GM12878 (cell line): ENCODE measurements at regions not wholly inside any gene's neighbourhood (a gene's known extent, or its start where the extent isn't known, plus 50 kb on each side); places are given as distances from the start of the nearest gene placed in this dataset.

ENCODE experiments used
- ATAC-seq: fragments of 200-7000 bp; cut with Tn5 transposase; 3 replicates; pipeline ENCODE4 v1.9.1; 2020; ENCODE audit warnings: mild to moderate bottlenecking, moderate library complexity
- BruUV-seq: library from RNA; stranded (reverse); fragments of 400-500 nt; replicated peaks from 2 replicates; lab custom pipeline; 2021; lab: Mats Ljungman, UMichigan
- CTCF ChIA-PET: fragments of 300-600 bp; sonication (Branson Sonifier 250); formaldehyde crosslinking; extraction: SDS; loops from one replicate; lab custom pipeline; 2021; ENCODE audit warnings: inconsistent platforms; lab: Yijun Ruan, JAX
- POLR2A ChIA-PET: fragments of 350-600 bp; formaldehyde crosslinking; extraction: SDS; loops from one replicate; lab custom pipeline; 2021; ENCODE audit warnings: inconsistent platforms; lab: Charles Lee
- RAD21 ChIA-PET: fragments of 300-600 bp; sonication (Branson Sonifier 250); formaldehyde crosslinking; loops from one replicate; lab custom pipeline; 2023; ENCODE audit warnings: antibody characterized with exemption; ENCODE audit not compliant: unreplicated experiment; lab: Charles Lee
- SMC1A ChIA-PET: fragments of 300-600 bp; sonication (Branson Sonifier 250); formaldehyde crosslinking; loops from one replicate; lab custom pipeline; 2023; ENCODE audit not compliant: unreplicated experiment, uncharacterized antibody; lab: Charles Lee
- DNase-seq: peaks from one replicate; pipeline ENCODE4 v3.0.0-alpha.2; 2011; ENCODE audit warnings: low read depth, low spot score
- FAIRE-seq: peaks from 3 replicates; lab custom pipeline; 2011; peaks lifted over from hg19 to GRCh38; lab: Jason Lieb, UNC
- H2AFZ ChIP-seq: 2 replicates; pipeline ENCODE4 v1.6.0; 2011; ENCODE audit warnings: low read depth, low read length, control low read depth; ENCODE audit not compliant: control insufficient read depth
- H3K27ac ChIP-seq: 2 replicates; pipeline ENCODE4 v1.5.1; 2011; ENCODE audit warnings: control low read depth; ENCODE audit not compliant: control insufficient read depth, insufficient read depth
- H3K27me3 ChIP-seq, 2 experiments: replicated peaks in 1 of 2; 2 replicates each; pipeline versions ENCODE4 v1.6.0 to v1.6.1; 2011; ENCODE audit warnings: low read length in 1 of 2; ENCODE audit not compliant: control insufficient read depth in 2 of 2, insufficient read depth in 2 of 2
- H3K36me3 ChIP-seq, 2 experiments: 2 replicates each; pipeline ENCODE4 v1.5.1; 2011; ENCODE audit warnings: low read length in 1 of 2; ENCODE audit not compliant: control insufficient read depth in 2 of 2, insufficient read depth in 2 of 2
- H3K4me1 ChIP-seq: 2 replicates; pipeline ENCODE4 v1.6.1; 2011; ENCODE audit warnings: mild to moderate bottlenecking, low read length, moderate library complexity, mixed read lengths; ENCODE audit not compliant: control insufficient read depth, insufficient read depth
- H3K4me2 ChIP-seq: 2 replicates; pipeline ENCODE4 v1.6.0; 2011; ENCODE audit warnings: control low read depth; ENCODE audit not compliant: control insufficient read depth, insufficient read depth
- H3K4me3 ChIP-seq: fragments of 200-600 bp; sonication (generic); 2 replicates; pipeline ENCODE4 v1.5.1; 2016
- H3K79me2 ChIP-seq: 2 replicates; pipeline ENCODE4 v1.6.0; 2011; ENCODE audit warnings: low read length; ENCODE audit not compliant: control insufficient read depth, insufficient read depth
- H3K9ac ChIP-seq: 2 replicates; pipeline ENCODE4 v1.8.0; 2011; ENCODE audit warnings: low read length, control low read depth, mixed read lengths; ENCODE audit not compliant: control insufficient read depth, insufficient read depth
- H3K9me3 ChIP-seq: replicated peaks from 3 replicates; pipeline ENCODE4 v1.5.1; 2011; ENCODE audit warnings: mild to moderate bottlenecking, low read length; ENCODE audit not compliant: control insufficient read depth, insufficient read depth
- H4K20me1 ChIP-seq: 2 replicates; pipeline ENCODE4 v1.6.0; 2011; ENCODE audit not compliant: control insufficient read depth, insufficient read depth
- BCL11A ChIP-seq: IDR thresholded peaks from 2 replicates; pipeline ENCODE4 v1.6.1; 2011; ENCODE audit warnings: low read depth, low read length
- CBX5 ChIP-seq: sonication (generic); IDR thresholded peaks from 2 replicates; pipeline ENCODE4 v1.6.1; 2016; ENCODE audit warnings: low read depth, moderate library complexity, mild to moderate bottlenecking, inconsistent platforms
- GABPA ChIP-seq: IDR thresholded peaks from 2 replicates; pipeline ENCODE4 v1.6.1; 2014; ENCODE audit warnings: antibody characterized with exemption, low read depth, mild to moderate bottlenecking, inconsistent platforms
- LARP7 ChIP-seq: fragments of 450-650 bp; IDR thresholded peaks from 2 replicates; pipeline ENCODE4 v1.6.1; 2017; ENCODE audit warnings: mild to moderate bottlenecking
- MEF2A ChIP-seq: IDR thresholded peaks from 2 replicates; pipeline ENCODE4 v1.6.1; 2011; ENCODE audit warnings: low read depth, mild to moderate bottlenecking, low read length, moderate library complexity; ENCODE audit not compliant: insufficient read depth
- MTA3 ChIP-seq: IDR thresholded peaks from 2 replicates; pipeline ENCODE4 v1.6.1; 2012; ENCODE audit warnings: low read length, inconsistent platforms, borderline replicate concordance
- NFYA ChIP-seq: IDR thresholded peaks from 2 replicates; pipeline ENCODE4 v1.6.1; 2011; ENCODE audit warnings: low read depth, mild to moderate bottlenecking, low read length, improper control_type of control experiment, borderline replicate concordance
- POLR2AphosphoS5 ChIP-seq: IDR thresholded peaks from 2 replicates; pipeline ENCODE4 v1.6.1; 2011; ENCODE audit warnings: mild to moderate bottlenecking, low read length, inconsistent platforms
- RAD51 ChIP-seq: fragments of 450-650 bp; IDR thresholded peaks from 2 replicates; pipeline ENCODE4 v1.6.1; 2016; ENCODE audit warnings: moderate library complexity, mild to moderate bottlenecking, inconsistent platforms
- SP1 ChIP-seq: IDR thresholded peaks from one replicate; pipeline ENCODE4 v1.6.1; 2011; ENCODE audit warnings: low read depth, low read length
- TBL1XR1 ChIP-seq: IDR thresholded peaks from 2 replicates; pipeline ENCODE4 v1.6.1; 2012; ENCODE audit warnings: low read depth, low read length, improper control_type of control experiment
- YY1 ChIP-seq: IDR thresholded peaks from 2 replicates; pipeline ENCODE4 v1.6.1; 2011; ENCODE audit warnings: low read depth, mild to moderate bottlenecking, low read length
- WGBS: methylation state at CpG from one replicate; pipeline ENCODE4 v1.1.6; 2016; ENCODE audit warnings: low lambda C conversion rate; ENCODE audit not compliant: insufficient replicate concordance, insufficient coverage; ENCODE audit errors: missing lambda C conversion rate; 5-methylcytosine and 5-hydroxymethylcytosine counted together
- in situ Hi-C: fragments of 300-500 bp; cut with MboI; formaldehyde crosslinking; loops from 9 replicates; pipeline ENCODE4 v1.14.3; 2018; ENCODE audit warnings: mixed read lengths
- intact Hi-C: fragments of 100-400 bp; cut with micrococcal nuclease; formaldehyde crosslinking; loops from one replicate; pipeline ENCODE4 v1.14.2; 2022; ENCODE audit not compliant: unreplicated experiment
- TF ChIP-seq, protein P1 (sequence below): fragments of 450-650 bp; IDR thresholded peaks from 2 replicates; pipeline ENCODE4 v1.6.1; 2017; ENCODE audit warnings: mild to moderate bottlenecking, low read depth, inconsistent platforms; ENCODE audit not compliant: poor library complexity, severe bottlenecking
- TF ChIP-seq, protein P2 (sequence below): IDR thresholded peaks from 2 replicates; pipeline ENCODE4 v1.6.1; 2011; ENCODE audit warnings: low read depth, low read length, improper control_type of control experiment, borderline replicate concordance

DNA sequence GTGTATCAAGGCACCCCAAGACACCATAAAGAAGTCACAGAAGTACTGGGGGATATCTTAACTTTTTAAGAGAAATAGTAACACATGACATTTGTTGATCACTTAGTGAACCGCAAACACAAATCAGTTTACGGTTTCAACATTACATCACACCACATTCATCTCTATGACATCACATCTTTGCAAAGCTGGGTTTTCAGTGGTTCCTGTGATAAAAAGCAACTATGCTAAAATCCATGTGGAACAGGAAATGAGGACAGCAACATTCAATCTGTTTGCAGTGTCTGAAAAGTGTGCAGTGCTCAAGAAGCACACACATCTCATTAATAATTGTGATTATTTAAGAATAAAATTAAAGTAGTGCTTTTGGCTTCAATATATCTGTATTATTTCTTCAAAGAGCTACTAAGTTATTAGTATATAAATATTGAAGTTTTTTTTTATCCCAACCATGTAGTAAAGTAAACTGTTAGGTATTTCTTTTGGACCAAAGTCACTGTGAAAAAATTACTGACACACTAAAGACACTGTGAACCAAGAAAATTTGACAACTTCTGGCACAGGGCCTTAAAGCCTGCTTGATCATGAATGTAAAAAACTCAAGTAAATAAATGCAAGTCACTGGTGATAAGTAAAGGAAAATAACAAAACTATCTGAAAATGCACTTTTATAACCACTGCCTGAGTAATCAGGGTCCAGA lies 156.0 kb upstream of the SOX6 start:
- no TSS peak for BruUV-seq
- Histone ChIP-seq H4K20me1 (no peaks in the 10 kb centered on the region), H3K9me3 (no peaks in the 10 kb centered on the region), H3K79me2 (no peaks in the 10 kb centered on the region), H3K27ac (no peak overlapping the region), H3K4me3 (no peak overlapping the region), H3K4me1 (no peaks in the 10 kb centered on the region), H3K9ac (no peak overlapping the region), H3K4me2 (no peak overlapping the region), H3K27me3 (no peaks in the 10 kb centered on the region), H2AFZ (no peak overlapping the region), H3K36me3 (no peaks in the 10 kb centered on the region)
- intact Hi-C loops (no loop called here), in situ Hi-C loops (no loop called here)
- RAD21 ChIA-PET: no interaction called here
- ATAC-seq: no peak
- SMC1A ChIA-PET: no interaction called here
- FAIRE-seq: no peak
- CTCF ChIA-PET: no interaction called here
- POLR2A ChIA-PET: no interaction called here
- TF ChIP-seq RAD51: no peak
- no peak for TF ChIP-seq SP1
- no peak for TF ChIP-seq MEF2A
- no peak for DNase-seq
- WGBS: 51% methylated on average over 2 of the region's 2 CpGs

DNA sequence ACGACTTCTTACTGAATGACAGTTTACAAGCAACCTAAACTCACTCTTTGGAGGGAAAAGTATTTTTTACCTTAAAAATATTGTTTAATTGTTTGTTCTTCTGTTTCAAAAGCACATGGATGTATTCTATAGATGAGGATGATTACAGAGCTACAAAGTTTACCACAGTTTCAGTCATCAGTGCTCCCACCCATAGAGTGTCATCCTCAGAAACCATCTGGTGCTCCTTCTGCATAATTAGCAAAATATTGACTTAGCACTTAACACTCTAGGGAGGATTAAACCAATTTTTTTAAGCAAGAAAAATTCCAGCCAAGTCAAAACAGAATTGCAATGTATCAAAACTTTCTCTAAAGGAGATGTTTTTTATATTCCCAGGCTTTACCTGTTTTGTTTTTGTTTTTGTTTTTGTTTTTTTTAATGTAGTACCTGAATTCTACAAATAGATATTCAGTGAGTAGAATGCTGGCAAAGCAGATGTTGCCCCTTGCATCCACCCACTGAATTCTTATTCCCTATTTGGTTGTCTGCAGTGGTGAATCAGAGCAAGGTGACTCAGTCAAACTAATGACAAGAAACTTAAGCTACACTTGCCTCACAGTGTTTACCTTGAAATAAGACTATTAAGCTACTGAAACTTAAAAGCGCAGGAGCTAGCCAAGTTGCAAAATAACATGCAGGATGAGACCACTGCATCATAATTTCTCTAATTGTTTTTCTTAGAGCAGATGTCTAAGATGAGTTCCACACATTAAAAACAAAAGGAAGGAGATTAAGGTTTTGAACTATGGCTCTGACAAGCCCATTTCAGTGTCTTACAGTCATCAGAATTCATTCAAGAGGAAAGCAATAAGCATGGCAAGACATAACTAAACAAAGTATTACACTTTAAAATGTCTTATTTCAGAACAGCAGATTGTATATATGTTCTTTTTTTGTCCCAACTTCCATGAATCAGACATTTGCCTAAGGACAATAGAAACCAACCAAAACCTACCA lies 155.1 kb upstream of the SOX6 start:
- ATAC-seq: no peak
- TF ChIP-seq CBX5: no peak
- TF ChIP-seq, protein P1, sequence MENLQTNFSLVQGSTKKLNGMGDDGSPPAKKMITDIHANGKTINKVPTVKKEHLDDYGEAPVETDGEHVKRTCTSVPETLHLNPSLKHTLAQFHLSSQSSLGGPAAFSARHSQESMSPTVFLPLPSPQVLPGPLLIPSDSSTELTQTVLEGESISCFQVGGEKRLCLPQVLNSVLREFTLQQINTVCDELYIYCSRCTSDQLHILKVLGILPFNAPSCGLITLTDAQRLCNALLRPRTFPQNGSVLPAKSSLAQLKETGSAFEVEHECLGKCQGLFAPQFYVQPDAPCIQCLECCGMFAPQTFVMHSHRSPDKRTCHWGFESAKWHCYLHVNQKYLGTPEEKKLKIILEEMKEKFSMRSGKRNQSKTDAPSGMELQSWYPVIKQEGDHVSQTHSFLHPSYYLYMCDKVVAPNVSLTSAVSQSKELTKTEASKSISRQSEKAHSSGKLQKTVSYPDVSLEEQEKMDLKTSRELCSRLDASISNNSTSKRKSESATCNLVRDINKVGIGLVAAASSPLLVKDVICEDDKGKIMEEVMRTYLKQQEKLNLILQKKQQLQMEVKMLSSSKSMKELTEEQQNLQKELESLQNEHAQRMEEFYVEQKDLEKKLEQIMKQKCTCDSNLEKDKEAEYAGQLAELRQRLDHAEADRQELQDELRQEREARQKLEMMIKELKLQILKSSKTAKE: no peak
- TF ChIP-seq LARP7: no peak
- TF ChIP-seq MTA3: no peak
- TF ChIP-seq NFYA: no peak
- TF ChIP-seq TBL1XR1: no peak
- no peak for TF ChIP-seq BCL11A
- no peak for TF ChIP-seq YY1
- no peak for TF ChIP-seq POLR2AphosphoS5
- TF ChIP-seq, protein P2, sequence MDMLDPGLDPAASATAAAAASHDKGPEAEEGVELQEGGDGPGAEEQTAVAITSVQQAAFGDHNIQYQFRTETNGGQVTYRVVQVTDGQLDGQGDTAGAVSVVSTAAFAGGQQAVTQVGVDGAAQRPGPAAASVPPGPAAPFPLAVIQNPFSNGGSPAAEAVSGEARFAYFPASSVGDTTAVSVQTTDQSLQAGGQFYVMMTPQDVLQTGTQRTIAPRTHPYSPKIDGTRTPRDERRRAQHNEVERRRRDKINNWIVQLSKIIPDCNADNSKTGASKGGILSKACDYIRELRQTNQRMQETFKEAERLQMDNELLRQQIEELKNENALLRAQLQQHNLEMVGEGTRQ: no peak
- TF ChIP-seq GABPA: no peak

More for the DNA sequence above, 155.1 kb upstream of the SOX6 start:
- intact Hi-C loops (no loop called here), in situ Hi-C loops (no loop called here)
- no peak for DNase-seq
- 2% methylated on average over 2 of the region's 2 CpGs for WGBS
- H3K9me3 ChIP-seq: no peaks in the 10 kb centered on the region
- no peak overlapping the region for H3K4me2 ChIP-seq
- H3K27me3 ChIP-seq: no peaks in the 10 kb centered on the region
- no peaks in the 10 kb centered on the region for H3K4me1 ChIP-seq
- no peak overlapping the region for H3K4me3 ChIP-seq
- FAIRE-seq: no peak
- ChIA-PET POLR2A (no interaction called here), RAD21 (no interaction called here), CTCF (no interaction called here), SMC1A (no interaction called here)
- H2AFZ ChIP-seq: no peak overlapping the region
- H3K27ac ChIP-seq: no peak overlapping the region
- no TSS peak for BruUV-seq
- H3K36me3 ChIP-seq: no peaks in the 10 kb centered on the region
- no peaks in the 10 kb centered on the region for H4K20me1 ChIP-seq
- H3K9ac ChIP-seq: no peak overlapping the region
- H3K79me2 ChIP-seq: no peaks in the 10 kb centered on the region
